MV-4-11 (cell line): ENCODE measurements at regions not wholly inside any gene's neighbourhood (a gene's known extent, or its start where the extent isn't known, plus 50 kb on each side); places are given as distances from the start of the nearest gene placed in this dataset.
"Not testable (repeated sequence)": the region's sequence is repeated elsewhere in the genome, so short reads cannot be mapped to it uniquely, and the experiment has no call there.

Source experiments
- DNase-seq: peaks from one replicate; lab custom pipeline; 2025; lab: John Stamatoyannopoulos, UW

GRCh38 chrX:46366381-46367207 is 178.6 kb downstream of the ZNF674 start:
- DNase-seq = no peak

- DNase-seq = no peak
Observed at GRCh38 chrX:46354481-46354880, 190.7 kb downstream of the ZNF674 start.

- no peak for DNase-seq
Observed at GRCh38 chrX:46341767-46342322, 203.4 kb downstream of the ZNF674 start.

GRCh38 chrX:46340696-46341095 is 204.5 kb downstream of the ZNF674 start:
- no peak for DNase-seq

GRCh38 chrX:46333550-46333949 is 211.7 kb downstream of the ZNF674 start:
- DNase-seq = no peak

GRCh38 chrX:46330981-46331380 is 214.2 kb downstream of the ZNF674 start:
- DNase-seq = no peak

GRCh38 chrX:46330513-46330912 is 214.7 kb downstream of the ZNF674 start:
- DNase-seq = no peak

GRCh38 chrX:46328133-46328532 is 217.1 kb downstream of the ZNF674 start:
- DNase-seq = no peak

GRCh38 chrX:46327566-46328115 is 217.6 kb downstream of the ZNF674 start:
- no peak for DNase-seq

GRCh38 chrX:46326161-46326560 is 219.1 kb downstream of the ZNF674 start:
- DNase-seq = no peak

- no peak for DNase-seq
Observed at GRCh38 chrX:46325312-46325877, 219.8 kb downstream of the ZNF674 start.

- DNase-seq = no peak
Observed at GRCh38 chrX:46324166-46324565, 221.1 kb downstream of the ZNF674 start.

GRCh38 chrX:46322929-46323328 is 222.3 kb downstream of the ZNF674 start:
- DNase-seq = not testable (repeated sequence)

- DNase-seq = peak; percentile 32
Observed at GRCh38 chrX:46321676-46322075, 223.5 kb downstream of the ZNF674 start.

- no peak for DNase-seq
Observed at GRCh38 chrX:46319750-46320149, 225.5 kb downstream of the ZNF674 start.

- DNase-seq = no peak
Observed at GRCh38 chrX:46318551-46318950, 226.7 kb downstream of the ZNF674 start.

- no peak for DNase-seq
Observed at GRCh38 chrX:46317163-46317562, 228.1 kb downstream of the ZNF674 start.

- no peak for DNase-seq
Observed at GRCh38 chrX:46311581-46312120, 233.6 kb downstream of the ZNF674 start.

- DNase-seq = no peak
Observed at GRCh38 chrX:46310815-46311497, 234.3 kb downstream of the ZNF674 start.

GRCh38 chrX:46308110-46308509 is 237.1 kb downstream of the ZNF674 start:
- DNase-seq = no peak

- no peak for DNase-seq
Observed at GRCh38 chrX:46306103-46306502, 239.1 kb downstream of the ZNF674 start.

GRCh38 chrX:46305431-46305830 is 239.8 kb downstream of the ZNF674 start:
- DNase-seq = peak; percentile 7
